Right renal pelvis (tissue), 4 donors: ENCODE measurements at regions not wholly inside any gene's neighbourhood (a gene's known extent, or its start where the extent isn't known, plus 50 kb on each side); places are given as distances from the start of the nearest gene placed in this dataset.
"Not testable (repeated sequence)": the region's sequence is repeated elsewhere in the genome, so short reads cannot be mapped to it uniquely, and the experiment has no call there.

Source experiments
- DNase-seq, 4 donors: peaks; one replicate each; pipeline ENCODE4 v3.0.0-alpha.2; 2013; ENCODE audit warnings: low read depth in 4 of 4, low spot score in 3 of 4, missing footprints in 1 of 4

- no peak for DNase-seq
Observed at GRCh38 chr5:29054282-29054681, 2015.9 kb upstream of the CDH9 start.

- no peak for DNase-seq
Observed at GRCh38 chr5:29051509-29051908, 2013.1 kb upstream of the CDH9 start.

- no peak for DNase-seq
Observed at GRCh38 chr5:29042152-29042551, 2003.8 kb upstream of the CDH9 start.

GRCh38 chr5:29040404-29040803 lies 2002.0 kb upstream of the CDH9 start:
- no peak for DNase-seq

- DNase-seq: no peak
Observed at GRCh38 chr5:29039994-29040393, 2001.6 kb upstream of the CDH9 start.

GRCh38 chr5:29037716-29038115 lies 1999.3 kb upstream of the CDH9 start:
- no peak for DNase-seq

GRCh38 chr5:29024052-29024451 lies 1985.7 kb upstream of the CDH9 start:
- no peak for DNase-seq

GRCh38 chr5:29023541-29023940 lies 1985.2 kb upstream of the CDH9 start:
- DNase-seq: no peak

GRCh38 chr5:29017501-29017900 lies 1979.1 kb upstream of the CDH9 start:
- no peak for DNase-seq

- DNase-seq: no peak
Observed at GRCh38 chr5:29016067-29016466, 1977.7 kb upstream of the CDH9 start.

GRCh38 chr5:29015523-29015922 lies 1977.1 kb upstream of the CDH9 start:
- DNase-seq: no peak

GRCh38 chr5:29005386-29005785 lies 1967.0 kb upstream of the CDH9 start:
- DNase-seq: no peak

- DNase-seq: no peak
Observed at GRCh38 chr5:29002481-29002880, 1964.1 kb upstream of the CDH9 start.

GRCh38 chr5:29001666-29002065 lies 1963.3 kb upstream of the CDH9 start:
- DNase-seq: no peak

- DNase-seq: no peak
Observed at GRCh38 chr5:28984639-28985038, 1946.3 kb upstream of the CDH9 start.

- no peak for DNase-seq
Observed at GRCh38 chr5:28975508-28975907, 1937.1 kb upstream of the CDH9 start.

GRCh38 chr5:28967848-28968247 lies 1929.5 kb upstream of the CDH9 start:
- DNase-seq: no peak

- DNase-seq: no peak
Observed at GRCh38 chr5:28961816-28962215, 1923.4 kb upstream of the CDH9 start.

- no peak for DNase-seq
Observed at GRCh38 chr5:28958581-28958980, 1920.2 kb upstream of the CDH9 start.

GRCh38 chr5:28957450-28957849 lies 1919.1 kb upstream of the CDH9 start:
- DNase-seq: no peak

- DNase-seq: no peak
Observed at GRCh38 chr5:28954074-28954473, 1915.7 kb upstream of the CDH9 start.

- no peak for DNase-seq
Observed at GRCh38 chr5:28947865-28948264, 1909.5 kb upstream of the CDH9 start.

- DNase-seq: no peak
Observed at GRCh38 chr5:28945859-28946258, 1907.5 kb upstream of the CDH9 start.

- not testable (repeated sequence) for DNase-seq
Observed at GRCh38 chr5:28929366-28929765, 1891.0 kb upstream of the CDH9 start.
